HG03196 (cell line): ENCODE measurements at regions not wholly inside any gene's neighbourhood (a gene's known extent, or its start where the extent isn't known, plus 50 kb on each side); places are given as distances from the start of the nearest gene placed in this dataset.
"Not testable (repeated sequence)": the region's sequence is repeated elsewhere in the genome, so short reads cannot be mapped to it uniquely, and the experiment has no call there.

ENCODE experiments used
- ATAC-seq: cut with Tn5 transposase; IDR thresholded peaks from one replicate; pipeline ENCODE4 v1.9.1; 2021; ENCODE audit not compliant: unreplicated experiment

- no peak for ATAC-seq
These were observed 432.1 kb upstream of the MDFIC2 start for GRCh38 chr3:70744536-70744935.

- no peak for ATAC-seq
These were observed 431.3 kb upstream of the MDFIC2 start for GRCh38 chr3:70743754-70744153.

DNA sequence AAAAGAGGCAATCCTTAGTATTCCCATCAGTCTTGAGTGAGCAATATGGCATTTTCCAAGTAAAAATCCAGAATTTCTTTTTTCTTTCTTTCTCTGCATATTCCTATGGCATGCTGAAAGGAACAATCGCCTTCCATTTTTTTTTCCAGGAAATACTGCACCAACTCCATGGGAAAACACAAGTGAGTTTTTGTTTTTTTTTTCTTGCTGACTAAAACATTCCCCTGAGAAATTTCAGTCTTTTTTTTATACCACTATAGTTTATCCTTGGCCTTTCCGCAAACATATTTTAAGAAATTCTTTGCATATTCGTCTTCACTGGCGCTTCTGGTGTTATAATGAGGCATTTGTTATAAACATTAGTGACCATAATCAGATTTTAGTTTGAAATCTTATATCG is 429.6 kb upstream of the MDFIC2 start:
- no peak for ATAC-seq

- no peak for ATAC-seq
These were observed 428.4 kb upstream of the MDFIC2 start for GRCh38 chr3:70740872-70741271.

DNA sequence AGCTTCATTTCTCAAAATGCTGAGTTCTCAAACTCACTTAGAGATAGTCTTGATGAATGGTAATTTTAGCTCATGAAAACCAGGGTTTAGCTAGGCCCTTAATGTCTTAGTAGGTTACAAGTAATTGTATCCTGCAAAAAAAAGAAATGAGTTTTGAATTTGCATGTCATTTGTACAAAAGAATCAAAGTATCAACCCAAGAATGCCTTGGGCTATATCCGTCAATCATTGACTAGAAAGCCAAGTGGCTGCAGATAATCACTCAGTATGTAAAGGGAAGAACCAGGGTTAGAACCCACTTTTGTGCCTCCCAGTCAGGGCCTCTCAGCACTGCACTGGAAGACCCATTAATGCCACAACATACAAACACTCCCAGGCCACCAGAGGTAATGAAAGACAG is 427.6 kb upstream of the MDFIC2 start:
- ATAC-seq = no peak

- no peak for ATAC-seq
These were observed 425.8 kb upstream of the MDFIC2 start for GRCh38 chr3:70738291-70738681.

- ATAC-seq = no peak
These were observed 425.3 kb upstream of the MDFIC2 start for GRCh38 chr3:70737666-70738290.

GRCh38 chr3:70736009-70736408 is 423.6 kb upstream of the MDFIC2 start:
- ATAC-seq = no peak

- ATAC-seq = no peak
These were observed 422.3 kb upstream of the MDFIC2 start for GRCh38 chr3:70734756-70735155.

DNA sequence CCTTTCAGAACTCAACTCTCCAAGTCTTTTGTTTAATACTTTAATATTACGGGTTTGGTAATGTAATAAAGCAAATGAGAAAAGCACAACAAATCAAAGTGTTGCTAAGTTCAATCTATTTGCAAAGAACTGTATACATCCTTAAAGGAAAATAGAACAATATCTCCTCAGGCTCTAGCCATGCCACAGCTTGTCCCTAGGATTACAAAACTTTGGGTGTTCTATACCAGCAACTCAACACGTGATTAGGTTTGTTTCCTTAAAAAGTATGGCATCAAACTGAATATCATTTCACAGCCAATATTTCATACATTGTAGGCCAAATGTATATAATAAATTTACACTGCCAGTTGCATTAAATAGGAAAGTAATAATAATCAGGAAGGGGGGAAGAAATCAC is 418.6 kb upstream of the MDFIC2 start:
- no peak for ATAC-seq

DNA sequence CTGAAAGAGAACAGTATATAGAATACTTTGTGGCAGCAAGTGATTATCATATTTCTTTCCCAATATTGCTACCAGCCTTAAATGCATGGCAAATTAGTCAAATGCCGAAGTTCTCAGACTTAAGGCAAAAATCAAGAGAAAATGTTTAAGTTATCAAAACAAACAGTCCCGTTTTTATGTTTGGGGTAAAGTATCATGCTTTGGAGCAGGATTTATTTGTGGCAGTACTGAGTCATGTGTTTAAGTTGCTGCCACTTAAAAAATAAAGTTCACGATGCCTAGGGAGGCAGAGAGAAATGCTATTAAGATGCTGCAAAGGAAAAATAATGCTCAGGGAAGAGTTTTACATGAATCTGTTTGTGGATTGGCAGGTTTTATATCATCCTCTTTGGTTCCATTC is 417.4 kb upstream of the MDFIC2 start:
- ATAC-seq = no peak

GRCh38 chr3:70728311-70728710 is 415.9 kb upstream of the MDFIC2 start:
- no peak for ATAC-seq

DNA sequence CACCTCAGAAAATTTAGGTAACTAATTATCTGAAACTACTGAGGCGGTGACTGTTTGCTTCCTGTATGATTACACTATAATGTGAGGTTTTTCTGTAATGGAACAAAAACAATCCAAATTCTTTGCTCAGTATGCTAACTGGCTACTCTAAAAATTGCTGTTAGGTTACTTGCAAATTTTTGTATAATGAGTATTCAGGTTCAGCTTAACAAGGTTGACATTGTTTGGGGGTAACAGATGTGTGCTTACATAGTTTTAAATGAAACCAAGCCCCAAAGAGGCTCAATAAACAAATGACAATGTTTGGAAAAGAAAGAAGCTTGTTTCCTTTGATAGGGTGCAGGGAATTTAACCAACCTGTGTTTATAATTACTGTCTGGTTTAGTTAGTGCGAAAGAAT is 414.5 kb upstream of the MDFIC2 start:
- ATAC-seq = no peak

DNA sequence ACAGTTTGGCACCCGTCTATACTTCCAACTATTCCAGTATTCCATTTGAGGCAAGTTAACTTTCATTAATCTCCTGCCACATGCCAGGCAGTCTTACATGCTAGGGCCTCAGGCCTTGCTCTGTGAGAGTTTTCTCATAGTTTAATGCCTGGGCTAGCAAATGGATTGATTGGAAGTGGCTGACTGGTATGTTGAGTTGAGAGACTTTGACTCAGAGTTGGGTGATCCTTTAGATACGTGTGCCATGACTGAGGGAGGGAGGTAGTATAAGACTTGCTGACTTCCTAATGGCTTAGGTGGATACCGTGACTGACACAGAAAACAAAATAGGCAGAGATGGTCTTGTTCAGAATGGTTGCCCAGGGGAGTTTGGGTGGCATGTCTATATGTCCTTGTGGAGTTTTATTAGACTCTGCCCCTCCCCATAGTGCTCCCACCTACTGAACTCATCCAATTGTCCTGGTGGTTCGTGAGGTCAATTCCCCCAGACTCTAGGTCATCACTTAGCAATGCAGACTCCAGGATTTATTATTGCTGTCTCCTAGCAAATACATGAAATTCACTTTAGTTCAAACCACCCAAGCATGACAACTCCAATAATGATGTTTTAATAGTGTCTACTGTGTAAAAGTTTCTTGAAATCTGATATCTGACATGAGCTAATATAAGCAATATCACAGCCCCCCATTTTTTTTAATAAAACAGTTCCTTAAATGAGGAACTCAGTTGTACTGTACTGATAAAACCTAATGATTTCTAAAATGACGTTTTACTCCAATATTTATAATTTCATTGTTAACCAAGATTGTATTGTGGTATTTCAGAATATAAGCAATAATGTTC is 413.9 kb upstream of the MDFIC2 start:
- no peak for ATAC-seq

DNA sequence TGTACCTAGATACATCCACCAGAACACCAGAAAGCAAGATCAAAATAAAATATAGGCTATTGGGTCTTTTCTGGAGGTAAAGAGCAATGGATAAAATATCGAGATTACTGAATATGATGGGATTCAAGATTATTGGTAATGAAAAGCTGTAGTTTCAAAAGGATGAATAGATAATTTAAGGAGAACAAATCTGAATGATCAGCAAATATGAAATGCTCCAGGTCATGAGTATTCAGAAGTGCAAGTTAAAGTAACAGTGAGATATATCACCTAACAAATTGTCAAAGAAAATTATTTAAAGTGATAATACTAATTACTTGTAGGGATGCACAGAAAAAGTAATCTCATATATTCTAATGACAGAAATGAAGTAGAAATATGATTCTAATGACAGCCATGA is 409.6 kb upstream of the MDFIC2 start:
- ATAC-seq = no peak

DNA sequence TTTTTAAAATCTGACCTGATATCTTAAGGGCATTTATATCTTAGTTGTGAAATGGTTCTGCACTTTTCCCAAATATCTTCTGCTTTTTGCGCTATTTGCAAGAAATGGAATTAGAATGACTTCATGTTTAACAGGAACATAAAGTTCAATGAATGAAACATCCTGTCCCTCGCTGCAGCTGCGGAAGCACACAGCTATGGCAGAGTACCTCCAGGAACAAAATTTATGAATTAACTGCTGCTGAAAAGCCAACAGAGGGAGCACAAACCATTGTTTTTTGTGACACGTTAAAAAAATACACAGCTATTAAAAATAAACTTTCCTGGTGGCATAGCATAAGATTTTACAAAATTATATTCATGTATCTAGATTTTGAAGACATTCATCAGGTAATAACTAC is 404.4 kb upstream of the MDFIC2 start:
- no peak for ATAC-seq

DNA sequence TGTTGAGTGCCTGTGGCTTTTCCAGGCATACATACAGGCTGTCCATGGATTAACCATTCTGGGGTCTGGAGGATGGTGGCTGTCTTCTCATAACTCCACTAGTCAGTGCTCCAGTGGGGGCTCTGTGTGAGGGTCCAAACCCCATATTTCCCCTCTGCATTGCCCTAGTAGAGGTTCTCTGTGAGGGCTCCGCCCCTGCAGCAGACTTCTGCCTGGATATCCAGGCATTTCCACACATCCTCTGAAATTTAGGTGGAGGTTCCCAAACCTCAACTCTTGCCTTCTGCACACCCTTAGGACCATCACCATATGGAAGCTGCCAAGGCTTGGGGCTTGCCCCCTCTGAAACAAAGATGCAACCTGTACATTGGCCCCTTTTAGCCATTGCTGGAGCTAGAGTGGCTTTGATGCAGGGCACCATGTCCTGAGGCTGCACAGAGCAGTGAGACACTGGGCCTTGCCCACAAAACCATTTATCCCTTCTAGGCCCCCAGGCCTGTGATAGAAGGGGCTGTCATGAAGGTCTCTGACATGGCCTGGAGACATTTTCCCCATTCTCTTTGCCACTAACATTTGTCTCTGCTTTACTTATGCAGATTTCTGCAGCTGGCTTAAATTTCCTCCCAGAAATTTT is 400.1 kb upstream of the MDFIC2 start:
- ATAC-seq = no peak

DNA sequence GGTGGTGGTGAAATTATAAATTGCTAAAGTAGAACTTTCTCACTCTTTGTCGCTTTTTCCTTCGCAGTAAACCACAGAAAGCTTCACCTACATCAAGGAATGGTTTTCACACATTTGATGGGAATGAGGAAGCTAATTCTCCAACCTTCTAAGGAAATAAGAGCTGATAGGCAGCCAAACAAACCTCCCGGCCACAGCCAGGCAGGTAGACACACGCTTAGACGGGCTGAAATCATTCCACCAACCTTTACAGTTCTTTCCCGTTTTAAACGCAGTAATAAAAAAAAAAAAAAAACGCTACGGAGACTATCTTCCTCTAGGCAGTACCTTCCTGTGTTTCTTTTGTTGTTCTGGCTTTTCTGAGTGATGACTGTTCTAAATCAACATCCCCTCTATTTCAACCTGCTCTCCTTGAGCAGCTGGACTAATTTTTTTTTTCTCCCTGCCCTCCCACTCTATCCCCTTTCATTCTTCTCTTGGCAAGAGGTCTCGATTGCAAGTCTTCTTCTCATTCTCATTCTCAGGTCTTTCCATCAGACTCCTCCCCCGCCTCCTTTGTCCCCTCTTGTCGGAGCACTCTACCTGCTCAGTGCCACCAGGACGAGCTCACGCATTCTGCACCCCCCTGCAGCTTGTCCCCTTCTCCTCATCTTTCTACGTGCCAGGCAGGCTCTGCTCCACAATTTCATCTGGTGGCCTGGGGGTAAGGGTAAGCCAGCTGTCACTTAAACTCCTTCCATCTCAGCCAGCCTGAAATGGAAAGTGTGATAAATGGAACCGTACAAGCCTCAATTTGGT is 391.1 kb upstream of the MDFIC2 start:
- no peak for ATAC-seq

GRCh38 chr3:70702132-70702531 is 389.7 kb upstream of the MDFIC2 start:
- ATAC-seq = no peak

GRCh38 chr3:70684701-70685100 is 372.3 kb upstream of the MDFIC2 start:
- ATAC-seq = no peak

DNA sequence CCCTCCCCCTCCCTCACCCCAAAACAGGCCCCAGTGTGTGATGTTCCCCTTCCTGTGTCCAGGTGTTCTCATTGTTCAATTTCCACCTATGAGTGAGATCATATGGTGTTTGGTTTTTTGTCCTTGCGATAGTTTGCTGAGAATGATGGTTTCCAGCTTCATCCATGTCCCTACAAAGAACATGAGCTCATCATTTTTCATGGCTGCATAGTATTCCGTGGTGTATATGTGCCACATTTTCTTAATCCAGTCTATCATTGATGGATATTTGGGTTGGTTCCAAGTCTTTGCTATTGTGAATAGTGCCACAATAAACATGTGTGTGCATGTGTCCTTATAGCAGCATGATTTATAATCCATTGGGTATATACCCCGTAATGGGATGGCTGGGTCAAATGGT is 363.4 kb upstream of the MDFIC2 start:
- ATAC-seq = not testable (repeated sequence)
